Heart left ventricle (tissue), 16 donors: ENCODE measurements at regions not wholly inside any gene's neighbourhood (a gene's known extent, or its start where the extent isn't known, plus 50 kb on each side); places are given as distances from the start of the nearest gene placed in this dataset.
"Not testable (repeated sequence)": the region's sequence is repeated elsewhere in the genome, so short reads cannot be mapped to it uniquely, and the experiment has no call there.

ENCODE experiments used
- ATAC-seq, 4 donors: fragments of 200-7000 bp; cut with Tn5 transposase; one replicate each; pipeline ENCODE4 v1.9.1; 2020 to 2022; ENCODE audit warnings: moderate library complexity in 4 of 4, mild to moderate bottlenecking in 3 of 4, moderate number of reproducible peaks in 1 of 4
- DNase-seq, 5 donors: peaks; one replicate each; pipeline ENCODE4 v3.0.0-alpha.2; 2020
- H3K27ac ChIP-seq, 12 donors: fragments of 200-600 bp; sonication (generic) in 4 of 12; one replicate each; pipeline versions ENCODE4 v1.5.0 to v1.8.0; 2016 to 2022; ENCODE audit warnings: mild to moderate bottlenecking in 2 of 12
- H3K27me3 ChIP-seq, 9 donors: fragments of 200-600 bp; sonication (generic) in 2 of 9; one replicate each; pipeline versions ENCODE4 v1.5.1 to v1.8.0; 2016 to 2022; ENCODE audit warnings: mild to moderate bottlenecking in 3 of 9
- H3K36me3 ChIP-seq, 9 donors: fragments of 200-600 bp; sonication (generic) in 2 of 9; one replicate each; pipeline versions ENCODE4 v1.5.0 to v1.8.0; 2018 to 2022; ENCODE audit warnings: mild to moderate bottlenecking in 2 of 9
- H3K4me1 ChIP-seq, 12 donors: fragments of 200-600 bp; sonication (generic) in 4 of 12; one replicate each; pipeline versions ENCODE4 v1.5.0 to v1.8.0; 2016 to 2022; ENCODE audit warnings: mild to moderate bottlenecking in 3 of 12
- H3K4me3 ChIP-seq, 12 donors: fragments of 200-600 bp; sonication (generic) in 4 of 12; one replicate each; pipeline versions ENCODE4 v1.5.0 to v1.8.0; 2017 to 2022; ENCODE audit warnings: mild to moderate bottlenecking in 9 of 12, moderate library complexity in 4 of 12
- H3K9me3 ChIP-seq, 12 donors: fragments of 200-600 bp; sonication (generic) in 4 of 12; one replicate each; pipeline versions ENCODE4 v1.5.0 to v1.8.0; 2016 to 2022; ENCODE audit warnings: mild to moderate bottlenecking in 1 of 12
- CTCF ChIP-seq, 12 donors: fragments of 200-600 bp; sonication (generic) in 4 of 12; IDR thresholded peaks; one replicate each; pipeline versions ENCODE4 v1.5.0 to v1.8.0; 2018 to 2022; ENCODE audit warnings: antibody characterized with exemption in 12 of 12, mild to moderate bottlenecking in 5 of 12
- POLR2A ChIP-seq, 2 donors: fragments of 450-650 bp; IDR thresholded peaks; one replicate each; pipeline ENCODE4 v1.6.1; 2017; ENCODE audit warnings: antibody characterized with exemption in 2 of 2, mild to moderate bottlenecking in 2 of 2, moderate library complexity in 2 of 2
- WGBS, 4 donors: extraction: QIAGEN DNeasy Blood & Tissue Kit in 2 of 4; methylation state at CpG; one replicate each; pipeline versions ENCODE4 v1.1.5 to v1.1.7; 2013 to 2018; 5-methylcytosine and 5-hydroxymethylcytosine counted together
- intact Hi-C, 10 donors: fragments of 100-400 bp; cut with DNase I; formaldehyde crosslinking; loops; one replicate each; pipeline versions ENCODE4 v1.11.1 to v1.14.2; 2022
- donor health status: ischemic (EF 13 %, LVEDD 7.1; RV severe dilation, severe dysfunction).
- donor health status: healthy with polysubstance abuse.
- donor health status: DM: no; HTN: yes; CAD: no.
- donor health status: DM: no; HTN: no; CAD: no.
- donor health status: ischemic (EF 25% LVEDD 6.9; RV normal size, moderate dysfunction).
- donor health status: ischemic (EF 25% LVEDD 5.7; RV mildly dilated, moderate dysfunction).
- donor health status: healthy.
- donor health status: DM: yes; HTN: yes; CAD: no.
- donor health status: ischemic (EF 35%, LVEDD 5.7; RV mildly dilated, moderate dysfunction).
- donor health status: nonischemic (EF 11% LVEDD 7.7; RV severe dilation, severe dysfunction).
- donor health status: DM: yes; HTN: yes; CAD: no.
- donor health status: PGD.
- donor health status: ischemic (EF 29% LVEDD 5.4; RV normal size, mild dysfunction).
- donor health status: nonischemic (EF 23%, LVEDD 6.1; RV moderate dilation, normal function).

- H3K4me3 ChIP-seq, result no peak overlapping the region
- 77 to 81% (median 80%) methylated on average over 4 of the region's 4 CpGs for WGBS, 4 donors
- no peak for ATAC-seq
These were observed 159.4 kb downstream of the RASEF start for GRCh38 chr9:82903503-82903902.

DNA sequence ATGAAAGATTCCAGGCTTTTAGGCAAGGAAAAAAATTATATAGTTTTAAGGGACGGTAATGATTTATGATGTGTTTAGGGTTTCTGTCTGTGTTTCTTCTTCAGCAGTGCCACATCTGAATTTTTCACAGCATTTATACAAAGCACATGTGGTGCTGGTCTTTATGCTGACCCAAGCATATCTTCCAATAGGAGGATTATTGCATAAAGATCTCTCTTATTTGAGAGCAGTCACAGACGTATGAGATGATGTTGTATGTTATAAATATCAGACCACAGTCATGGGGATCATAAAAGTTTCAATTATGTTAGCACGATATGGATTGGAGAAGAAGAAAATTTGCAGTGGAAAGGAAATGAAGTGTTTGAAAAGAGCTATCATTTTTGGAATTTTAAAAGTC lies 150.9 kb downstream of the RASEF start:
- Histone ChIP-seq H3K27me3 (peaks cover 0 to 15% (median 0%) of the 10 kb centered on the region in 9 donors), H3K4me3 (no peak overlapping the region), H3K9me3 (peaks cover 0 to 15% (median 7%) of the 10 kb centered on the region in 12 donors), H3K4me1 (no peaks in the 10 kb centered on the region), H3K27ac (no peak overlapping the region), H3K36me3 (no peaks in the 10 kb centered on the region)
- DNase-seq (no peak), ATAC-seq (no peak)
- no peak for TF ChIP-seq POLR2A (IDR thresholded peaks at IDR 0.05)
- no peak for TF ChIP-seq CTCF (IDR thresholded peaks at IDR 0.05)
- intact Hi-C loops, result loop anchor here in 1 of 10 donors (5.0 kb wide), 1 partner anchor 590 kb away; no protein-coding TSS in a partner anchor
- WGBS, 4 donors, result 71 to 77% (median 74%) methylated on average over 3 of the region's 3 CpGs

More at GRCh38 chr9:82903503-82903902, 159.4 kb downstream of the RASEF start:
- Histone ChIP-seq H3K27ac (no peak overlapping the region), H3K27me3 (no peaks in the 10 kb centered on the region), H3K4me1 (no peaks in the 10 kb centered on the region), H3K9me3 (no peaks in the 10 kb centered on the region), H3K36me3 (no peaks in the 10 kb centered on the region)
- intact Hi-C loops, result no loop called here
- no peak for TF ChIP-seq CTCF (IDR thresholded peaks at IDR 0.05)
- no peak for DNase-seq

- TF ChIP-seq CTCF (IDR thresholded peaks at IDR 0.05), result no peak
- no peak for TF ChIP-seq POLR2A (IDR thresholded peaks at IDR 0.05)
- ATAC-seq (no peak), DNase-seq (no peak)
- H3K9me3 ChIP-seq, result peaks cover 0 to 15% (median 7%) of the 10 kb centered on the region in 12 donors
- H3K4me1 ChIP-seq, result no peaks in the 10 kb centered on the region
- H3K27ac ChIP-seq, result no peak overlapping the region
- H3K4me3 ChIP-seq, result no peak overlapping the region
- intact Hi-C loops, result loop anchor here in 1 of 10 donors (5.0 kb wide), 1 partner anchor 590 kb away; no protein-coding TSS in a partner anchor
- H3K27me3 ChIP-seq, result peaks cover 0 to 15% (median 0%) of the 10 kb centered on the region in 9 donors
- H3K36me3 ChIP-seq, result no peaks in the 10 kb centered on the region
- WGBS, 4 donors, result 8 to 29% (median 26%) methylated on average over 1 of the region's 1 CpG
These were observed 150.3 kb downstream of the RASEF start for GRCh38 chr9:82912645-82913044.

DNA sequence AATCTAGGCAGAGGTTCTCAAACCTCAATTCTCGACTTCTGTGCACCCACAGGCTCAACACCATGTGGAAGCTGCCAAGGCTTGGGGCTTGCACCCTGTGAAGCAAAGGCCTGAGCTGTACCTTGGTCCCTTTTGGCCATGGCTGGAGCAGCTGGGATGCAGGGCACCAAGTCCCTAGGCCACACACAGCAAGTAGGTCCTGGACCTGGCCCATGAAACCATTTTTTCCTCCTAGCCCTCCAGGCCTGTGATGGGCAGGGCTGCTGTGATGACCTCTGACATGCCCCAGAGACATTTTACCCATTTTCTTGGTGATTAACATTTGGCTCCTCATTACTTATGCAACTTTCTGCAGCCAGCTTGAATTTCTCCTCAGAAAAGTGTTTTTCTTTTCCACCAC lies 146.7 kb downstream of the RASEF start:
- H3K27ac ChIP-seq, intact Hi-C loops, DNase-seq, ATAC-seq, H3K4me1 ChIP-seq, H3K4me3 ChIP-seq, H3K36me3 ChIP-seq: not testable (repeated sequence)
- peaks cover 0 to 13% (median 0%) of the 10 kb centered on the region in 9 donors for H3K27me3 ChIP-seq
- WGBS, 4 donors, result 50 to 60% (median 57%) methylated on average over 1 of the region's 1 CpG
- peaks cover 0 to 15% (median 7%) of the 10 kb centered on the region in 12 donors for H3K9me3 ChIP-seq

DNA sequence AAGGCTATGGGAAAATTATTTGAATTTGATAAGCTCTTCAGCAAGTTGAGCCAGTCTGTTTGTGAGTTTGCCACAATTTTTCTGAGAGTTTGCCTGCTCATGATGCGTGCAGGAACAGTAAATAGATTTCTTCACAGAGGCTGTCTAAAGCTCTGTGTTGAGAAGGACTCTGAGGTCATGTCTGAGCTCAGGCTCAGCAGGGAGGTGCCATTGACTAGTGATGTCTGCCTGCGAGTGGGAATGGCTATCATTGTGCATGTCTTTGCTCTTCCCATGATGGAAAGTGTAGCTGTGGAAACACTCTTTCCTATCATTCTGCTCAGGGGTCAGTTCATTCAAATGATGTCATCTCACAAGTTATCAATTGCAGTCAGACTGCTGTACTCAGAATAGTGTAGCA lies 142.8 kb downstream of the RASEF start:
- Histone ChIP-seq H3K4me3 (no peak overlapping the region), H3K27ac (no peak overlapping the region), H3K4me1 (no peaks in the 10 kb centered on the region), H3K27me3 (peaks cover 0 to 20% (median 0%) of the 10 kb centered on the region in 9 donors), H3K36me3 (no peaks in the 10 kb centered on the region), H3K9me3 (peaks cover 0 to 15% (median 7%) of the 10 kb centered on the region in 12 donors)
- WGBS, 4 donors, result 30 to 67% (median 49%) methylated on average over 2 of the region's 2 CpGs
- intact Hi-C loops, result no loop called here
- no peak for DNase-seq
- ATAC-seq, result no peak
- no peak for TF ChIP-seq CTCF (IDR thresholded peaks at IDR 0.05)
- no peak for TF ChIP-seq POLR2A (IDR thresholded peaks at IDR 0.05)
